ES-I3 (cell line): ENCODE measurements at regions not wholly inside any gene's neighbourhood (a gene's known extent, or its start where the extent isn't known, plus 50 kb on each side); places are given as distances from the start of the nearest gene placed in this dataset.
"Not testable (repeated sequence)": the region's sequence is repeated elsewhere in the genome, so short reads cannot be mapped to it uniquely, and the experiment has no call there.

Experiments
- H3K36me3 ChIP-seq: 2 replicates; pipeline ENCODE4 v1.6.1; 2013; ENCODE audit warnings: mild to moderate bottlenecking, low read length, control low read depth, moderate library complexity; ENCODE audit not compliant: insufficient read depth
- H3K4me1 ChIP-seq: 2 replicates; pipeline ENCODE4 v1.6.1; 2013; ENCODE audit warnings: mild to moderate bottlenecking, control low read depth, low read length; ENCODE audit not compliant: insufficient read depth
- H3K9ac ChIP-seq: 2 replicates; pipeline ENCODE4 v1.6.1; 2013; ENCODE audit warnings: low read depth, mild to moderate bottlenecking, low read length, moderate library complexity
- H3K9me3 ChIP-seq: 2 replicates; pipeline ENCODE4 v1.6.1; 2013; ENCODE audit warnings: mild to moderate bottlenecking, low read length, moderate library complexity; ENCODE audit not compliant: control insufficient read depth, insufficient read depth

DNA sequence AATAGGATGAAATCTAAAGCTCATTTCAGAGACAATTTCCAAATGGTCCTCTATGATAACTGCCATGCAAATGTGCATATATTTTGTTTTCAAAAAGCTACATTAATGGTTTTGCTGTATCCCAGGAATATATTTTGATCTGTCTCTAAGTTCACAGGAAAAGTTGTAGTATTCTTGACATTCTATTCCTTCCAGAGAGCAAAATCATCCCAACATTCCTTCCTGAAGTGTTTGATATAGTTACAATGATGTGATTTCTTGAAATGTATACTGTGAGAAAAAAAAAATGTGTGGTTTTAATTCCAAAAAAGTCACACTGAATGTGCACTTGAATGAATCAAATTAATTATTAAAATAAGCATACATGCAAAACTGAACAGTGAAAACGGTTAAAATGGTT, 996.0 kb upstream of the CITED2 start:
- Histone ChIP-seq H3K9ac (no peak overlapping the region), H3K4me1 (peaks cover 9% of the 10 kb centered on the region; the same call in 1 of the 2 replicates), H3K9me3 (peaks cover 5% of the 10 kb centered on the region; the same call in 1 of the 2 replicates), H3K36me3 (no peaks in the 10 kb centered on the region)

DNA sequence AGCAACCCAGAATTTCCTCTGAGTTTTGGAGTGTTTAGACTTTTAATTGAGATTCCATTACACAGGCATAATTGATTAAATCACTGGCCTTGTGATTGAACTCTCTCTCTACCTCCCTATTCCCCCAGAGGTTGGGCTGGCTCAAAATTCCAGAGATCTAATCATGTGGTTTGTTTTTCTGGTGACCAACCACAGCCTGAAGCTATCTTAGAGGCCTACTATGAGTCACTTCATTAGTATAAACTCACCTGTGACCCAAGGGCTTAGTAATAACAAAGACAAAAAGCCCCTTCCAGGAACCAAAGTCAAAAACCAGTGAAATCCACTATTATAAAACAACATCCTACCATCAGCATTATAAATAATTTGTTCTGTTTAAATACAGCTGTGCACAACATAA, 992.5 kb upstream of the CITED2 start:
- H3K9me3 ChIP-seq: peaks cover 6% of the 10 kb centered on the region
- no peak overlapping the region for H3K9ac ChIP-seq
- peaks cover 9% of the 10 kb centered on the region; the same call in 1 of the 2 replicates for H3K4me1 ChIP-seq
- H3K36me3 ChIP-seq: no peaks in the 10 kb centered on the region

DNA sequence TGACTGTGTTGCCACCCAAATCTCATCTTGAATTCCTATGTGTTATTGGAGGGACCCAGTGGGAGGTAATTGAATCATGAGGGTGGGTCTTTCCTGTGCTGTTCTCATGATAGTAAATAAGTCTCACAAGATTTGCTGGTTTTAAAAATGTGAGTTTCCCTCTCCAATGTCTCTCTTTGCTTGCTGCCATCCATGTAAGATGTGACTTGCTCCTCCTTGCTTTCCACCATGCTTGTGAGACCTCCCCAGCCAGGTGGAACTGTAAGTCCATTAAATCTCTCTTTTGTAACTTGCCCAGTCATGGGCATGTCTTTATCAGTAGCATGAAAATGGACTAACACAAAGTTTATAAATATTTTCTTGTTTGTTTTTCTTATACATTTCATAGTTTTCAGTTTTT, 990.5 kb upstream of the CITED2 start:
- Histone ChIP-seq H3K9me3 (peaks cover 6% of the 10 kb centered on the region), H3K4me1 (no peaks in the 10 kb centered on the region), H3K9ac (no peak overlapping the region), H3K36me3 (no peaks in the 10 kb centered on the region)

DNA sequence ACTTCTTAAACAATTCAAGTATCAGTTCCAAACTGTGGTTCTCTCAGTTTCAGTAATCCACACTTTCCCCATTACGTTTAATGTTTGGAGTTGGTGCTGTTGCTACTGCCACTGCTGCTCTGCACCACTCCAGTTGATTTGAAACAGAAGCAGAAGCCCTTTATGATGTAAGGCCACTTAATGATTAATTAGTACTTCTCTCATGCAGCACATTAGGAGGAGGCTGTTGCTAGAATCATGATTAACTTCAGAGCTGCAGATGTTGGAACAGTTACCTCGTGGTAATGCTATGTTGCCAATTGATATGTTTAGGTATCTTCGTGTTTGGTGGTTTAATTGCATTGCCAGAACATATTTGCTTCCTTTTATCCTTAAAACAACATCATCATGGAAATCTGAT, 986.2 kb upstream of the CITED2 start:
- Histone ChIP-seq H3K36me3 (no peaks in the 10 kb centered on the region), H3K9me3 (peaks cover 6% of the 10 kb centered on the region), H3K4me1 (no peaks in the 10 kb centered on the region), H3K9ac (no peak overlapping the region)

- Histone ChIP-seq H3K9ac (no peak overlapping the region), H3K4me1 (peaks cover 4% of the 10 kb centered on the region; the same call in 1 of the 2 replicates), H3K9me3 (no peaks in the 10 kb centered on the region), H3K36me3 (no peaks in the 10 kb centered on the region)
Measured at GRCh38 chr6:140355476-140355875, 981.0 kb upstream of the CITED2 start.

- no peaks in the 10 kb centered on the region for H3K9me3 ChIP-seq
- H3K36me3 ChIP-seq: no peaks in the 10 kb centered on the region
Measured at GRCh38 chr6:140354296-140354695, 979.8 kb upstream of the CITED2 start.

GRCh38 chr6:140353536-140353935, 979.1 kb upstream of the CITED2 start:
- H3K4me1 ChIP-seq: peaks cover 4% of the 10 kb centered on the region; the same call in 1 of the 2 replicates
- H3K9me3 ChIP-seq: no peaks in the 10 kb centered on the region
- H3K36me3 ChIP-seq: no peaks in the 10 kb centered on the region
- H3K9ac ChIP-seq: no peak overlapping the region

More at GRCh38 chr6:140354296-140354695, 979.8 kb upstream of the CITED2 start:
- H3K4me1 ChIP-seq: peaks cover 4% of the 10 kb centered on the region; the same call in 1 of the 2 replicates
- H3K9ac ChIP-seq: no peak overlapping the region

DNA sequence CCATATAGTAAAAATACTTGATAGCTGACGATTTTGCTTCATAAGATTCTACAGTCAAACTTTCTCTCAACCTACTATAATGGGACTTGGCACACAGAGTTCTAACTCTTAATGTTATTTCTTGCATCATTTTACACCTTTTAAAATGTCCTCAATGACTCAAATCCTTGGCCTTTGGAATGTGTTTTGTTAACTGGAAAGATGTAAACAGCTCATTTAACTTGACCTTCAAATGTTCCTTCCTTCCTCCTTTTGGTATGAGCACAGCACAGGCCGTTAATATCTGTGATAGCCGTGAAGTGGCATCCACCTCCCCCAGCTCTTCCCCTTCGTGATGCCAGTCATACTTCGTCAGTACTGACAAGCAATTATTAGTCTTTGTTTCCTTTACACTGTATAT, 972.0 kb upstream of the CITED2 start:
- Histone ChIP-seq H3K9ac (no peak overlapping the region), H3K9me3 (no peaks in the 10 kb centered on the region), H3K36me3 (no peaks in the 10 kb centered on the region), H3K4me1 (peaks cover 8% of the 10 kb centered on the region; the same call in 1 of the 2 replicates)

DNA sequence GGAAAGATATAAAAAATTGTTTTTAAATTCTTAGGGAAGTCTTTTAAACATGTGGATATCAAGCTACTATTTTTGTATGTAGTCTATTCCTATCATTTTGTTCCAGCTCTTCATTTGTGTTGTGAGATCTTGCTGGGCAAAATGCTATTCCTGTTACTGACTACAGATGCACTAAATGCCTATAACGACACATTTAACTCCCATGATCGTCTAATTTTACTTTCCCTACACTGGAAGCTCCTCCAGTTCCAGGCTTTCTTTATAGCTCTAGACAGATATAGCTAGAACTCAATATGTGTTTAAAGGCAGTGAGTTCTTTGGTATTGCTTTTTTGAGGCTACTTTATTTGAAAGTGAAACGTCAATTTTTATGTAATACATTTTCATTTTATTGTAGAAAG, 971.5 kb upstream of the CITED2 start:
- Histone ChIP-seq H3K4me1 (peaks cover 5% of the 10 kb centered on the region; the same call in 1 of the 2 replicates), H3K9ac (no peak overlapping the region), H3K36me3 (no peaks in the 10 kb centered on the region), H3K9me3 (0 out of 2 replicates have a peak, but pooled peaks cover 1% of the 10 kb centered on the region)

DNA sequence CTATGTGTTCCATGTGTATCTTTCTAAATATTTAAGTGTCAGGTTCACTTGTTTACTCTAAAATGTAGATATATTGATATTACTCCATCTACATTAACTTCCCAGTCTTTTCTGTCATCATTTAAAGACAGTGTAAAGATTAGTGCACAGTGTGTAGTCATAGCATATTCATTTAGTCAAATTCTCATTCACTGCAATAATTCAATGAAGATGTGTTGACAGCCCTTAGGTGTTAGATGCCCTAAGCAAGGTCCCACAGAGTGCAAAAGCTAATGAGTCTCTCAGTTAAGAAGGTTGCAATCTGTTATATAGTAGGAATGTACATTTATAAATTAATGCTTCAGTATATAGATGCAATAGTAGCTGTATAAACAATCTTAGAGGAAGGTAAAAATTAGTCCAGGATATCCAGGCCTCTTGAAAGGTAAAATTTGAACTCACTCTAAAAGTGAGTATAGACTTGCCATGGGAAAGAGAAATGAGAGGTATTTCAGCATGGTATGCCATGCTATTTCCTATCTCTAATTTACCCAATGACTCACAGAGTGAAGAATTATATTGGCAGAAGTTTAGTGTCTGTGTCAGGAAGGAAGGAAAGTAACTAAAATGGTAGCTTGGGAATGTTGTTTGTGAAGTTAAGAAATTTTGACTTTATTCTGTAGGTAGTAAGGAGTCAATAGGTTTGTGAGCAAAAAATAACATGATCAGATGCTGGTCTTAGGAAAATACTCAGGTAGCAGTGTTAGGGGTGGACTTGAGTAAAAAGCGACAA, 969.9 kb upstream of the CITED2 start:
- Histone ChIP-seq H3K36me3 (no peaks in the 10 kb centered on the region), H3K9ac (no peak overlapping the region), H3K9me3 (peaks cover 9% of the 10 kb centered on the region; the same call in 1 of the 2 replicates), H3K4me1 (peaks cover 5% of the 10 kb centered on the region; the same call in 1 of the 2 replicates)

GRCh38 chr6:140343128-140343527, 968.7 kb upstream of the CITED2 start:
- Histone ChIP-seq H3K36me3 (no peaks in the 10 kb centered on the region), H3K9me3 (peaks cover 9% of the 10 kb centered on the region; the same call in 1 of the 2 replicates), H3K9ac (no peak overlapping the region)

DNA sequence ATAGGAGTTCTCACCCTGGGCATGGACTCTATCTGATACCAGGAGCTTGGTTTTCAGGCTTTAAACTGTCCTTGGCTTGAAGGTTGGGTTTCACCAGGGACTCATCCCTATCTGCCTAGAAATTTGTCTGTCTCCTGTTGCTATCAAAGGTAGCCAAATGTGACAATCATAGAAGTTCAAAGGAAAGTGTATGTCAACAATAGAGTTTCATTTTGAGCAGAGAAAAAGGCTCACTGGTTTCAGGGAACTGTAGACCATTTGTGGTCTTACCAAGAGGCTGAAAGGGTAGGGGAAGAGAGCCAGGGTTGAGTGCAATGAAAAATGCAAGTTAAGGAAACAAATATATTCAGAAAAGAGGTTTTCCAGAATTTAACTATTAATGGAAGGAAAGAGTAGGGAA, 966.8 kb upstream of the CITED2 start:
- H3K9me3 ChIP-seq: peaks cover 9% of the 10 kb centered on the region; the same call in 1 of the 2 replicates
- H3K36me3 ChIP-seq: no peaks in the 10 kb centered on the region
- no peak overlapping the region for H3K9ac ChIP-seq
- no peaks in the 10 kb centered on the region; the same call in 1 of the 2 replicates for H3K4me1 ChIP-seq

More at GRCh38 chr6:140343128-140343527, 968.7 kb upstream of the CITED2 start:
- peaks cover 5% of the 10 kb centered on the region; the same call in 1 of the 2 replicates for H3K4me1 ChIP-seq

- Histone ChIP-seq H3K9ac (no peak overlapping the region), H3K4me1 (no peaks in the 10 kb centered on the region), H3K9me3 (peaks cover 9% of the 10 kb centered on the region; the same call in 1 of the 2 replicates), H3K36me3 (no peaks in the 10 kb centered on the region)
Measured at GRCh38 chr6:140340795-140341194, 966.3 kb upstream of the CITED2 start.

DNA sequence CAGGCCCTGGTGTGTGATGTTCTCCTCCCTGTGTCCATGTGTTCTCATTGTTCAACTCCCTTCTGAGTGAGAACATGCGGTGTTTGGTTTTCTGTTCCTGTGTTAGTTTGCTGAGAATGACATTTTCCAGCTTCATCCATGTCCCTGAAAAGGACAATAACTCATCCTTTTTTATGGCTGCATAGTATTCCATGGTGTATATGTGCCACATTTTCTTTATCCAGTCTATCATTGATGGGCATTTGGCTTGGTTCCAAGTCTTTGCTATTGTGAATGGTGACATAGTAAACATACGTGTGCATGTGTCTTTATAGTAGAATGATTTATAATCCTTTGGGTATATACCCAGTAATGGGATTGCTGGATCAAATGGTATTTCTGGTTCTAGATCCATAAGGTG, 964.6 kb upstream of the CITED2 start:
- H3K36me3 ChIP-seq, H3K9ac ChIP-seq, H3K4me1 ChIP-seq: not testable (repeated sequence)
- H3K9me3 ChIP-seq: peaks cover 14% of the 10 kb centered on the region; the same call in 1 of the 2 replicates

DNA sequence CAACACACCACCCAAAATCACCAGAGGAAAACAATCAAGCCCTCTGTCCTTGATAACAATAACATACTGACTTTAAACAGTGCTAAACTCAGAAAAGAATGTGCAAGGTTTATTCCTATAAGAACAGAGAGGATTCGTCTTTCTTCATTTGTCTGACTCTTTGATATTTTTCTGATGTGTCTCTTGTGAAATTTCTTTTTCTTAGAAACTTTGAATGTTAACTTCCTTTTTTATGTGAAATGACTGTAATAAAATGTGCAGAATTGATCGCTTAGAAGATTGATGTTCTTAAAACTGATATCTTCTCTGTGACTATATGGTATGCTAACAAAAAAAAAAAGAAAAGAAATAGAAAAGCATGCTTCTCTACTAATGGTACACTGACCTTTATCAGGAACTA, 947.4 kb upstream of the CITED2 start:
- Histone ChIP-seq H3K4me1 (no peaks in the 10 kb centered on the region), H3K9ac (no peak overlapping the region), H3K9me3 (peaks cover 2% of the 10 kb centered on the region; the same call in 1 of the 2 replicates), H3K36me3 (no peaks in the 10 kb centered on the region)
